ENCODE measurements at regions not wholly inside any gene's neighbourhood (a gene's known extent, or its start where the extent isn't known, plus 50 kb on each side); places are given as distances from the start of the nearest gene placed in this dataset.

DNA sequence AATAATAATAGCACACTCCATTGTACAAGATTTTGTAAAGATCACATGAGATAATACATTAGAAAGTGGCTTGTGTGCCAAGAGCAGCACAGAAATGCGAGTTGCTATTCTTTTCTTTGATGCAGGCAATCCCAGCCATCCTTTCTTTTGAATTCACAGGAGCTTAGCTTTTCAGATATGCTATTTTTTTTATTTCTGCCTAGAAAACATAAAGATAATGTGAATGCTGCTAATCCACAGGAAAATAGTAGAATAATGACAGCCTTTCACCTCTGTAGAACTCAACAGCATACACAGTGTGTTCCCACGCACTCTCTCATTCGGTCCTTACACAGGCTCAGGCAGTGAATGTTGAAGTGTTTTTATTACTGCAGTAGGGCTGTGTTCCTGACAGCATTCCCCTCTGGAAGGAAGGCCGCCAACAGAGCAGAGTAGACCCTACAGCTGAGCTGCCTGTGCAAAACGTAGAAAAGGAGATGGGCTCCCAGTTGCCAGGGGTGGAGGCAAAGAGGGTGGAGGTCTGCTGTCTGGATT lies 138.8 kb upstream of the TAPT1 start:
- no peak for DNase-seq

DNA sequence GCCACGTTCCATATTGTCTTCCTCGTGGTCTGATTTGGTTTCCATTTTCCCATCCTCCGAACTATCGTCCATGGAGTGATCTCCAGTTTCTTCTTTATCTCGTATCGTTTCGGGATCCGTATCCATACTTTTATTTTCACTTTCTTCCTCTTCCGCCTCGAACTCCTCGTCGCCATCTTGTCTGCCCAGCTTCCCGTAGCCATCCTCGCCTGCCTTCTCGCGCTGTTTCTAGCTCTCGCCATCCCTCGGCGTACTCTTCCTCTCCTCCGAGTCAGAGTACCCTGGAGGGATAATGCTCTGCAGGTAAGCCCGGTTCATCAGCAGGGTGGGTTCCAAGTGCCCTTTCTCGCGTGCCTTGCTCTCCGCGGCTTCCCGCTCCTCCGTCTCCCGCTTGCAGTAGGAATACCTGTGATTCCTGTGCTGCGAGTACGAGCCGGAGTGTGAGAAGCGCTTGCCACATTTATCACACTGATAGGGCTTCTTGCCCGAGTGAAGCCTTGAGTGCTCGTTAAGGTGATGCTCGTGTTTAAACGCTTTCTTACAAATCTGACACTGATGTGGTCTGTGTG lies 134.5 kb upstream of the TAPT1 start:
- DNase-seq = no peak

DNA sequence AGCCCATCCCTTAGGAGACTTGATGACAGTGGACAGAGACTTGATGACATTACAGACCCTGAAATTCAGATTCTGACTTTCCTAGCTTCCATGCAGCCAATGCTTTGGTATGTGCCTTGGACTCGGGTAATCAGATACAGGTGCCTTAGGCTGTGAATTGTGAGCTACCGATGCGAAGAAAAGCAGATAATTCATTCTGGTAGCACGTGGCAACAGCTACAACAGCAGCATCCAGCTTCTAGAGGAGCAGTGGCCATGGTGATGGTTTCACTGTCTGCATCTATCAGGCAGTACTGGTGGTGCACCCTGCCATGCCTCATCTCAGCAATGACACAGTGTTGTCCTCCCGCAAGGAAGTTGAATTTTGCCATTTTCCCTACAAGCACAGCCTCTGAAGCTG lies 126.9 kb upstream of the TAPT1 start:
- no peak for DNase-seq

DNA sequence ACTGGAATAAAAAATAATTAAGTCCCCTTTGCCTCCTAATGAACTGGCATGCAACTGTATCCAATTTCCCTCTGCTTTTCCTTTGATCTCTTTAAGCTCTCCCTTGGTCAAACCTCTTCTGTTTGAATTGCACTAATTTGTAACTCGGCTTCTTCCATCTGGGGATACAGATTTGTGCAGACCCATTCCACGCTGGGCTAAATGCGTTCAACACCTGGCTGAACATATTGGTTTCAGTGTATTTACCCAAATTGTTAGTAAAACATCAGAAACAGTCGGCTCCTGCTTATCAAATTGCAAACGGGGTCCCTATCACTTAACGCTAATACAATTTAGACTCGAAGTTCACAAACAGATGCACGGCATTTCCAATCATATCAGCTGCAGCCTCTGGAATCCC lies 124.9 kb upstream of the TAPT1 start:
- DNase-seq = no peak

DNA sequence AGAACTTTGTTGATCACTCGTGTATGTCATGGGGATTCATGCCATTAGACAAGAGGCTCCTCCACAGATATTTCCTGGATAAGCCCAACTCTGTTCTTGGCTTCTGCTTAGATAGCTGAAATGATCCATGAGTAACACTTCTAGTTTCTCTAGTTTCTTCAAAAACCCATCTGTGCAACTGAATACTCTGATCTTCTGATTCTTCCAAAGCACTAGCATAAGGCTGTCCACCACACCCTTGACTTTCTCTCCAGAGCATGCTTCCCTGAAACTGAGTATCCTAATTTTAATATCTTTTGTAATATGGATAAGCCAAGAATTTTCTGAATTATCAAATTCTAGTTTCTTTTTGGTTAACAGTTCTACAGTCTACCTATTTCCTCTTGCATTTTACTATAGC lies 118.6 kb upstream of the TAPT1 start:
- DNase-seq = no peak

DNA sequence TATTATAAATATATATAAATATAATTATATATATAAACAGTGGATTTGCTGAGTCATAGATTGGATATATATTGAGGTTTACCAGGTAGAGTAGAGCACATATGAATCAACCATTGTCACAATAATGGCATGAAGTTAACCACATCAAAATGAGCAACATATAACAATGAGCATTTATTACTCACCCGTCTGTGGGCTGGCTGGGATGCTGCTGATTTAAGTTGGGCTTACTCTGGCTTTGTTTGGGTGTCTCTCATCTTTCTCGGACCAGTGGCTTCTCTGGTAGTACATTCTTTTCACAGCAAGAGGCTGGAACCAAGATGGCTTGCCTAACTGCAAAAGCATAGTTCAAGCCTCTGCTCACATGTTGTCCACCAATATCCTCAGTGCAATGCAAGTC lies 111.7 kb upstream of the TAPT1 start:
- no peak for DNase-seq

DNA sequence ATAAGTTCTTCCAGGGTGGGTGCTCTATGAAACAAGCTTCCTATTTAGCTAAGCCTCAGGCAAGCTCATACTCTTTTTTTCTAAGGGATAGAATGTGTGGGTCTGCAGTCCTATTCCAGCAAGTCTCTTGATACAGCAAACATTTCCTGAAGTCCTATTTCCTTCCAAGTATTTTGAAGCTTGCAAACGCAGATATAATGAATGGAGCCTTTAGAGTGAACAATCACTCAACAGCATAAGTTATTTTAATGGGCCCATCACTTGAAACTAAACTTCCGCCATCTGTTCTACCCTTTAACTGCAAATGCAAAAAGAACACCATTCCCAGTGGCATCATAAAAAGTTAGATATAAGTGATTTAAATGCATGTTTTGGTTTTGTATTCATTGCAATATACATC lies 108.3 kb upstream of the TAPT1 start:
- DNase-seq = no peak

DNA sequence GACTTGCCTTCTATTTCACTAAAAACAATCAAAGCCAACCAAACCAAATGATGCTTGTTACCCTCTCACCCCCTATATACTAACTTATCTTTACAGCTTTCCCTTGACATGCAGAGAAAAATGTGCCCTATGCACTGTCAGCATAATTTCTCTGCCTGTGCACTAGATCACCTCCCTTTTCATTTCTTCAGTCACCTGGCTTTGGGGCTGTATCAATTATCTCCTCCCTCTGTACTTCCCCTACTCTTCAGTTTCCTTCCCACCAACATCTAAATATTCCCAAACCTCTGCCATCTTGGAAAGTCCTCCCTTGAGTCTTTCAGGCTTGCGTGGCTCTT lies 103.5 kb upstream of the TAPT1 start:
- DNase-seq = no peak

DNA sequence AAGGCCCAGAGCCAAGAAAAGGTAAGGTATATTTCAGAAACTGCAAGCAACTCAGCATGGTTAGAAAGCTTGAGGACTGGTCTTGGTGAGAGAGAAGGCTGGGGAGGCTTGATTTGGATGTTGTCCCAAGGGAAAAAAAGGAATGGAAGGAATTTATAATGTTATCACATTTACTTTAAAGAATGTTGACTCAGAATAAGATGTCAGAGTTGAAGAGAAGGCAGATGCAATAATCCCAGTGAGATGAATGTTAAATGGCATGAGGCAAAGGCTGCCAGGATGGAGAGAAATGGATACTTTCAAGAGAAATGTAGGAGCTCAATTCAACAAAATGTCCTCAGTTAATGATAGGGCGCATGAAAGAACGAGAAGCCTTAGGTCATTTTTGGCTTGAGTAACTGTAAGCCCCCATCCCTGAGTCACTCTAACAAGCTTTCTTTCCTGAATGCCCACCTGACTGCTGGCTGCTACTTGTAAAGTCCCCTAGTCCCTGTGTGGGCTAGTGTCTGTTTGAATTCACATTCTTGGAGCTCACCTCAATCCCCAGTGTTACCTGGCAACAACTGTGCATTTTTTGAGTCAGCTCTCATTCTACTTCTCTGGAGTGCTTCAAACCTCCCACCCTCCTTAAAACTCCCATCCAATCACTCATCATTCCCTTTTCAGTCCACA lies 103.0 kb upstream of the TAPT1 start:
- DNase-seq = no peak

DNA sequence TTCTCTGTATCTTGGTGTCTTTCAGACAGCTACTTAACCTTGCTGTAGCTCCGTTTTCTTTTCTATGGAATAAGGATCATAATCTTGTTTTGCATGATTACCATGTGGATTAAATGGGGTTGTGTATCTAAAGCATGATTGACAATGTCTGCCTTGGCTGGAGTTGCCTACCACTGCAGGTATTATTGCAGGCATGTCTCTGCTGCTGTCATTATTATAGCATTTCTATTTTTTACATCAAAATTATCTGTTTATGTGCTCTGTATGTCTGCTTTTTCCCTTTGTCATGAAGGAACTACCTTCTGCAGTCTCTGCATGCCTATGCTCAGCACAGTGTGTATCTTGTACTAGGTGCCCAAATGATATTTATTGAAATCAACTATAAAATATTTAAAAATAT lies 95.9 kb upstream of the TAPT1 start:
- no peak for DNase-seq

DNA sequence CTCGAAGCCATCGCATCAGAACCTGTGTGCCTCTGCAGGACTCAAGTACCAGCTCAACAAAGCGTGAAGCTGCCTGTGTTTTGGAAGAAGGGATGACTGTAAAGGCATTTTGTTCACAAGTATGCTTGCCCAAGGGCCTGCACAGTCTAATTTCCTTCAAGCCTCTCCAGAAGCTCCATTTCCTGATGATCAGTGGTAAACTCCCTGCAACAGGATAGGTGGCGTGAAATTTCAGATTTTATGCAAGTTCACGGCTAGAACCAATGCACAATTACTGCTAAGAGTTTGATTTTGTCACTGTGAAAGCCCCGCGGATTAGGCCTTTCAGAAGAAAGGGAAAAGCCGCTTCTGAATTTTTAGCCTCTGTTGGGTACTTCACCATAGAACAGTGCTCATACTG lies 89.2 kb upstream of the TAPT1 start:
- no peak for DNase-seq

DNA sequence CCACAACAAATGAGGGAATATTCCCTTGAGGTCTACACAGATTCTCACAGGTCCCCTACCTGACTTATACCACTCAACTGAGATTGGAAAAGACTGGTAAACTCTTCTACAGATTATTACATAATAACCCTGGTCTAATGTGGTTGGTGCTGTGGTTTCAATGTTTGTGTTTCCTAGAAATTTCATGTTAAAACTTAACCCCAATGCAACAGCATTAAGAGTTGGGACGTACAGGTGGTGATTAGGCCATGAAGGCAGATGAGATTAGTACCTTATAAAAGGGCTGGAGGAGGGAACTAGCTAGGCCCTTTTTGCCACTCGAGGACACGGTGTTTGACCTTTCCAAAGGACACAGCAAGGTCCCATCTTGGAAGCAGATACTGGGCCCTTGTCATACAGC lies 84.3 kb upstream of the TAPT1 start:
- DNase-seq = no peak

DNA sequence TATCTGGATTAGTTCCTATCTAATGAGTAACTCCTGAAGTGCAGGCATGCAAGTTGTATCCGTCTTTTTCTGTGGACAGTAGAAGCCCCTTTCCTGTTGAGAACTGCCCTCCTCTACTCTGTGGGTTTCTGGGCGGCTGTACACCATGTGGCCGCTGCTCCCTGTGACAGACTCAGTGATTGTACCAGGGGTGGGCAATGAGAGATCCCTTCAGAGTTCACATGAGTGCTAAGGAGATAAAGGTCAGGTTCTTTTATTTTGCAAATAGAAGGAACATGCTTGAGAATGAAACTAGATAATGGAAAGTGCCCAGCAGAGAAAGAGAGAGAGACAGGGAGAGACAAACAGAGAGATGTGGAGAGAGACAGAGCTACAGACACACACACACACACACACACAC lies 76.4 kb upstream of the TAPT1 start:
- DNase-seq = no peak

DNA sequence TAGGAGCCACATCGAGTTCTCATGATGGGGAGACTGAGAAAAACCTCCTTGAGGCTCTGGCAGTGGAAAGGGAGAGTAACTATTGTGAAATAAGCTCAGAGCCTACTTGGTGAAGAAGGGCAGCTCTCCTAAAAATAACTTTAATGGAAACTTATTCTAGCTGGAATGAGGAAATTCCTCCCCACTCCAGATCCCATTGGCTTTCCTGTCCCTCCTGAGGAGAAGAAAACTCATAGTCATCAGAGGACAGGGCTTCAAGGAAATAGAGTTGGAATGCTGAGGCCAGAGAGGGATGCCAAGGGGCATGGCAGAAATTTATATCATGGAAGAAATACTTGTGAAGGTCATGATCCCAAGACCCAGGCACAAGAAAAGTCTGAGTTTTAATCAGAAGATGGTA lies 70.7 kb upstream of the TAPT1 start:
- no peak for DNase-seq

DNA sequence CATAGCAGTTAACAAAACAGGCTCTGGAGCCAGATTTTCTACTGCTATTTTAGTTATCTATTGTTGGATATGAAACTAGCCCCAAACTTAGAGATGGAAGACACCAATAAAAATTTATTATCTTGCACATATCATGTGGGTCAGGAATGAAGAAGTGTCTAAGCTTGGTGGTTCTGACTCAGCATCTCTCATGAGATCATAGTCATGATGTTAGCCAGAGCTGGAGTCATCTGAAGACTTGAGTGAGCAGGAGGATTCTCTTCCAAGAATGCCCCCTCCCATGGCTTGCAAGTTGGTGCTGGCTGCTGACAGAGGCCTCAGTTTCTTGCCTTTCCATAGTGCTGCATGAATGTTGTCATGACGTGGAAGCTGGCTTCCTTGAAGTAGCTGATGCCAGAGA lies 68.2 kb upstream of the TAPT1 start:
- no peak for DNase-seq

DNA sequence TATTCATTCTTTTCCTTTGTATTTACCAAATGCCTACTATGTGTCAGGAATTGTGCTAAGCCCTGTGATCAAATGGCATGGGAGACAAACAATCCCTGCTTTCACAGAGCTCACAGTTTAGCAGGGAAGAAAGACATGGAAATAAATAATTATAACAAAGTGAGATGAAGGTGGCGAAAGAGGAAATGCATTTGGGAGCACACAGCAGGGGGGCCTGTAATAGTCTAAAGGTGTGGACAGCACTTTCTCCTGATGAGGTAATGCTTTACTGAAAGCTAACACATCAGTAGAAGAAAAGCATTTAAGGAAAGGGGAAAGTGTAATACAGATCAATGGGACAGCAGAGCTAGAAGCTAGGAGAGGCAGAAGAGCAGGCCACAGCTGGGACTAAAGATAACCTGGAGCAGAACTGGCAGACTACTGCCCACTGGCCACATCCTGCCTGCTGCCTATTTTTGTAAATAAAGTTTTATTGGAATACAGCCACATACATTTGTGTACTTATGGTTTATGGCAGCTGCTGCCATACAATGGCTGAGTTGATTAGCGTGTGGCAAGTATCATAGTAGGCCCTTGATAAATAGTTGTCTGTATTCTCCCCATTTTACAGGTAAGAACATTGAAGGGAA lies 67.1 kb upstream of the TAPT1 start:
- DNase-seq = no peak

DNA sequence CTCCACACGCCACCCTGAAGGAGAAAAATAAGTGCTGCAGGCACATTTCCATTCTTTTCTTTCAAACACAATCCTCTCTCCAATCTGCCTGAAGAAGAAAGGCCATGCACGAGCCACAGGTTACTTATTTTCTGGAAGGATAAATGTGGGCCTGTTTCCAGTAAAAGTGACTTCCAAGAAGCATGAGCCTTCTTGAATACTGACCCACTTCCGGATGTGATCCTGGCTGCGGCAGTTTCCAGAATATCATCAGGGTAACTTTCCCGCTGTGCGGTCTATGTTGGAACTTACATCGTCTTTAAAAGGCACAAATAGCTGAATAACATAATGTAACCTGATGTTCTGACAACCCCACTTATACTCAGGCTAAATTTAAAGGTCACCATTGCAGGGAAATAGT lies 66.3 kb upstream of the TAPT1 start:
- DNase-seq = no peak

DNA sequence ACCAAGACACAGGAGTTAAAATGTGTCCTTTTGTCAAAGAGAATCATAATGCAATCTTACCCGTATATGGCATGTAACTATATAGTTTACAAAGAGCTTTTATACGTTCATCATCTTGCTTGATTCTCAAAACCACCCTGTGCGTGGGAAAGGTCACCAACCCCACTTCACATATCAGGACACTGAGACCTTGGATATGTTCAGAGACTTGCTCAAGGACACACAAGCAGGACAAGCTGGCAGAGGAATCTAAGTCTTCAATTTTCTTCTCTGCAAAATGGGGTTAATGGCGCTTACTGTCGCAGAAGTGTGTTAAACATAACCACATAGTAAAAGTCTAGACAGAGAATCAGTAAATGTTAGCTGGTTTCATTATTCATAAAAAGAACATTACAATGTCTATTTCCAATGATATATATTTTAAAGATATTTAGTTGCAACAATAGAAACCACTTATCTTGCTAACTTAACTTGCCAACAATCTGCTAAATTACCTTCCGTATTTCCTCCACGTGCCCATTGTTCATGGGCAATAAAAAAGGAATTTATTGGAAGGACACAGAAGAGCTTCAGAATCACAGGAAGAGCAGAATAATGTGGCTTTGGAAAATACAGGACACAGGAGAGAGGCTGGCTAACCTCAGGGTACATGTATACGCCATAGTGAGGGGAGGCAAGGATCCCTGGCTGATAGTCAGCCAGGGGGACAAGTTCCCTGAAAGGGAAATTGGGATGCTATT lies 64.6 kb upstream of the TAPT1 start:
- DNase-seq = no peak

DNA sequence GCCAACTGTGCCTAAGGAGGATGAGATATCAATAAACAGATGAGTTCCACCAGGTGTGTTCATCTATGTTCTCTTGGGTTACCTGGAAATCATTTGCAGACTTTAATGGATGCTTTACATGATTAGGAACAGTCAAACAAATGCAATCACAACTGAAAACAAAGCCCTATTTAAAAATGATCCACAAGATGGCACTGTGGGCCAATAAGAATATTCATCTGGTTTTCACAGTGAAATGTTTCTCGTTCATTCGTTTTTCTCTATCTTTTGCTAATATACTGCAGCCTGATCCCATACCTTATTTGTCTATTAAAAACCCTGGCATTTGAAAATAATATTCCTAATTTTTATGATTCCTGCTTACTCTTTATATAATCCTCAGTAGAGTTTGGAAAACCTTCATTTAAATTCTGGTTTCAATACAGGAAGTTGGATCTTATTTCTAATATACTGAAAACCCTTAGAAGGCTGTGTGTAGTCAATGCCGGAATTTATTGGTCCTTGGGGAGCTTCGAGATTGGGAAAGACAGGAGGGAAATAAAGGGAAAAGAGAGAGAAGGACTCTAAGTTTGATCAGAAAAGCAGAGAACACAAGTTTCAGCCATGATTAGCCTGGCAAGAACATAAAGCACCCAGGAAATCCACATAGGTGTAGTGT lies 63.8 kb upstream of the TAPT1 start:
- peak; percentile 46 for DNase-seq

DNA sequence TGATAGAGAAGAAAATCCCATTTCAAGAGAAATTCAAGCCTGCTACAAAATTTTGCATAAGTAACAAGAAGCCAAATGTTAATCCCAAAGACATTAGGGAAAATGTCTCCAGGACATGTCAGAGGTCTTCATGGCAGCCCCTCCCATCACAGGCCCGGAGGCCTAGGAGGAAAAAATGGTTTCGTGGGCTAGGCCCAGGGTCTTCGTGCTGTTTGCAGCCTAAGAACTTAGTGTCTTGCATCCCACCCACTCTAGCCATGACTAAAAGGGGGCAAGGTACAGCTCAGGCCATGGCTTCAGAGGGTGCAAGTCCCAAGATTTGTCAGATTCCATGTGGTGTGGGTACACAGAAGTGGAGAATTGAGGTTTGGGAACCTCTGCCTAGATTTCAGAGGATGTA lies 57.8 kb upstream of the TAPT1 start:
- DNase-seq = no peak

DNA sequence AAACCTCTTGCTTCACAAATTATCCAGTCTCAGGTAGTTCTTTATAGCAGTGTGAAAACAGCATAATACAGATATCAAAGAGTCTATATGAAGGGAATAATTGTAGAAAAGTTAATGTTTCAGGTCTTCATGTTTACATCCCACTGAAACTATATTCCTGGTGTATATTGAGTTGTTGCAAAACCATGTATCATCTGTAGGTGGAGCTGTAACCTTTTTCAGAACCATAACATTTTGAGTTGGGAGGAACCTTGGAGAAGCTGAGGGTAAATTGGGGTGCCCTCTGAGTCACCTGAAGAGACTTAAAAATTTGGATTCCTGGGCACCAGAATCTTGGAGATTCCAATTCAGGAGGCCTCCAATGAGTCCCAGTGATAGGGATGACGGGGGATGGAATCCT lies 51.9 kb upstream of the TAPT1 start:
- DNase-seq = no peak
